CD4-positive, alpha-beta memory T cell (primary cell): ENCODE measurements at regions not wholly inside any gene's neighbourhood (a gene's known extent, or its start where the extent isn't known, plus 50 kb on each side); places are given as distances from the start of the nearest gene placed in this dataset.
"Not testable (repeated sequence)": the region's sequence is repeated elsewhere in the genome, so short reads cannot be mapped to it uniquely, and the experiment has no call there.

Experiments
- CTCF ChIA-PET: fragments of 350-600 bp; sonication (Branson Sonifier 250); formaldehyde crosslinking; loops from one replicate; lab custom pipeline; 2021; ENCODE audit warnings: inconsistent platforms; ENCODE audit not compliant: partially characterized antibody; lab: Charles Lee
- POLR2A ChIA-PET: fragments of 350-600 bp; sonication (Branson Sonifier 250); formaldehyde crosslinking; loops from one replicate; lab custom pipeline; 2021; ENCODE audit not compliant: partially characterized antibody; lab: Charles Lee
- DNase-seq, 5 donors: peaks; one replicate each; pipeline versions ENCODE4 v3.0.0 to v3.0.0-alpha.2; 2020 to 2022; ENCODE audit warnings: mixed read lengths in 1 of 5
- H3K27ac ChIP-seq: one replicate; pipeline ENCODE4 v1.7.0; 2013; ENCODE audit warnings: low read depth, low read length
- H3K27me3 ChIP-seq: 2 replicates; pipeline ENCODE4 v1.7.0; 2013; ENCODE audit warnings: mild to moderate bottlenecking, low read length, moderate library complexity; ENCODE audit not compliant: insufficient read depth
- H3K36me3 ChIP-seq: 2 replicates; pipeline ENCODE4 v1.7.0; 2013; ENCODE audit warnings: mild to moderate bottlenecking, low read length, moderate library complexity; ENCODE audit not compliant: insufficient read depth
- H3K4me1 ChIP-seq: 2 replicates; pipeline ENCODE4 v1.7.0; 2013; ENCODE audit warnings: mild to moderate bottlenecking, low read length, moderate library complexity; ENCODE audit not compliant: insufficient read depth
- H3K4me3 ChIP-seq, 2 donors: one replicate each; pipeline ENCODE4 v1.7.0; 2013; ENCODE audit warnings: low read length in 2 of 2, mild to moderate bottlenecking in 1 of 2
- H3K9me3 ChIP-seq, 2 donors: one replicate each; pipeline ENCODE4 v1.7.0; 2013; ENCODE audit warnings: low read length in 2 of 2, control low read depth in 1 of 2; ENCODE audit not compliant: control insufficient read depth in 1 of 2
- H3K27ac Mint-ChIP-seq, 7 donors: one replicate each; pipeline ENCODE4 v1.8.0; 2020 to 2021; ENCODE audit warnings: mixed read lengths in 7 of 7, mild to moderate bottlenecking in 6 of 7, inconsistent platforms in 3 of 7, moderate library complexity in 3 of 7
- H3K27me3 Mint-ChIP-seq, 2 donors: one replicate each; pipeline ENCODE4 v1.8.0; 2020 to 2021; ENCODE audit warnings: mixed read lengths in 2 of 2
- H3K36me3 Mint-ChIP-seq, 2 donors: one replicate each; pipeline ENCODE4 v1.8.0; 2020 to 2021; ENCODE audit warnings: mixed read lengths in 2 of 2, inconsistent platforms in 1 of 2, mild to moderate bottlenecking in 1 of 2
- H3K4me1 Mint-ChIP-seq, 4 donors: one replicate each; pipeline ENCODE4 v1.8.0; 2020 to 2021; ENCODE audit warnings: mixed read lengths in 4 of 4, mild to moderate bottlenecking in 1 of 4
- H3K4me3 Mint-ChIP-seq, 8 donors: one replicate each; pipeline ENCODE4 v1.8.0; 2020 to 2021; ENCODE audit warnings: mixed read lengths in 8 of 8, mild to moderate bottlenecking in 7 of 8, moderate library complexity in 6 of 8, inconsistent platforms in 3 of 8
- H3K9me3 Mint-ChIP-seq, 8 donors: one replicate each; pipeline ENCODE4 v1.8.0; 2020 to 2021; ENCODE audit warnings: mixed read lengths in 8 of 8, mild to moderate bottlenecking in 5 of 8, inconsistent platforms in 3 of 8, moderate library complexity in 1 of 8
- intact Hi-C: fragments of 100-400 bp; cut with micrococcal nuclease; formaldehyde crosslinking; loops from one replicate; pipeline ENCODE4 v1.15.1; 2023

DNA sequence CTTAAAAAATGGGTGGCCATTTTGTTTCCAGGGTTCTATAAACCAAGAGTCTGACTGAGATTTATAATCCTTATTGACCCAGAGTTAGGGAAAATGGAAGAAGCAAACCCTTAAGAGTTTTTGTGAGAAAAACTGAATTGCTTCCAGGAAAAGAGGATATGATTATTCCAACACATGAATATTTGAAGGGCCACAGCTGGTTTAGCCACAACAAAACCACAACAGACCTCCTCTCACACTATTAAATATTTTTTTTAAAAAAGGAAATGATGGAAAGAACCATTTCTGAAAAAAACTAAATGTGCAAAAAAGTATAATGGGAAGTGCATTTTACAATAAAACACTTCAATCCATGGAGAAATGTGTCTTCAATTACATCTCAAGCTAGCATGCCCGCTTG is 182.7 kb downstream of the ETAA1 start:
- ChIA-PET CTCF (no interaction called here), POLR2A (interaction anchor here (0.9 kb wide), 1 partner anchor 9 kb away, joined by 3 read pairs; no protein-coding TSS in a partner anchor)
- no peaks in the 10 kb centered on the region for H3K36me3 Mint-ChIP-seq
- H3K27me3 Mint-ChIP-seq = no peaks in the 10 kb centered on the region
- H3K4me1 ChIP-seq = no peaks in the 10 kb centered on the region
- intact Hi-C loops = no loop called here
- H3K9me3 ChIP-seq = peaks cover 0 to 3% of the 10 kb centered on the region in 2 donors
- H3K27ac ChIP-seq = no peak overlapping the region
- no peak overlapping the region for H3K4me3 Mint-ChIP-seq
- no peaks in the 10 kb centered on the region for H3K4me1 Mint-ChIP-seq
- H3K27me3 ChIP-seq = no peaks in the 10 kb centered on the region
- H3K27ac Mint-ChIP-seq = no peak overlapping the region
- H3K9me3 Mint-ChIP-seq = peaks cover 0 to 26% (median 22%) of the 10 kb centered on the region in 8 donors
- no peaks in the 10 kb centered on the region for H3K36me3 ChIP-seq
- no peak for DNase-seq
- no peak overlapping the region for H3K4me3 ChIP-seq

DNA sequence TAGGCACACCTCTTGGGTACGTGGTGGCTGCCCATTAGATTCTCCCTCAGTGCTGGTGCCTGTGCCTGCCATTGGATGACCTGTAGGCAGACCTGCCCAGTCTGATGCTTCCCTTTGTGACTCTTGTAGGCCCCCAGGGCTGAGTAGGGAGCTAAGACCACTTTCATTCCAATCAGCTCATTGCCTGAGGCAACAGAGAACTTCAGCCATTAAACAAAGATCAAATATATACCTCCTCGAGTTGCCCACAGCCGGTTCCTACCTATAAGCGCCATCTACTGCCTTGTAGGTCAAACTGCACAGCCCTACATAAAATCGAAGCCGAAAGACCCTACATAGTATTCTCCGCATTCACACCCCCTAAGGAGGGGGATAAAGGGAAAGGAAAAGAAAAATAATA is 184.6 kb downstream of the ETAA1 start:
- Histone ChIP-seq H3K4me1 (no peaks in the 10 kb centered on the region), H3K27me3 (no peaks in the 10 kb centered on the region), H3K9me3 (peaks cover 0 to 3% of the 10 kb centered on the region in 2 donors), H3K36me3 (no peaks in the 10 kb centered on the region), H3K4me3 (no peak overlapping the region), H3K27ac (no peak overlapping the region)
- ChIA-PET POLR2A (no interaction called here), CTCF (no interaction called here)
- Mint-ChIP-seq H3K27ac (no peak overlapping the region), H3K4me3 (no peak overlapping the region), H3K27me3 (no peaks in the 10 kb centered on the region), H3K4me1 (no peaks in the 10 kb centered on the region), H3K9me3 (peaks cover 5 to 42% (median 31%) of the 10 kb centered on the region in 8 donors), H3K36me3 (peaks cover 0 to 4% of the 10 kb centered on the region in 2 donors)
- intact Hi-C loops = no loop called here
- DNase-seq = no peak

DNA sequence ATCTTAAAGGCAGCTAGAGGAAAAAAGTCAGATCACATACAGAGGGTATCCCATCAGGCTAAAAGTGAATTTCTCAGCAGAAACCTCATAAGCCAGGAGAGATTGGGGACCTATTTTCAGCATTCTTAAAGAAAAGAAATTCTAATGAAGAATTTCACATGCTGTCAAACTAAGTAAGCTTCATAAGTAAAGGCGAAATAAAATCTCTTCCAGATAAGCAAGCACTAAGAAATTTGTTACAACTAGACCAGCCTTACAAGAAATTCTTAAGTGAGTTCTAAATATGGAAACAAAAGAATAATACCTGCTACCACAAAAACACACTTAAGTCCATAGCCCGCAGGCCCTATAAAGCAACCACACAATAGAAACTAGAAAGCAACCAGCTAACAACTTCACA is 186.1 kb downstream of the ETAA1 start:
- no peaks in the 10 kb centered on the region for H3K27me3 Mint-ChIP-seq
- Histone ChIP-seq H3K27me3 (no peaks in the 10 kb centered on the region), H3K9me3 (peaks cover 0 to 3% of the 10 kb centered on the region in 2 donors), H3K4me1 (no peaks in the 10 kb centered on the region), H3K27ac (no peak overlapping the region), H3K4me3 (no peak overlapping the region), H3K36me3 (no peaks in the 10 kb centered on the region)
- intact Hi-C loops = no loop called here
- H3K4me3 Mint-ChIP-seq = no peak overlapping the region
- DNase-seq = no peak
- no peak overlapping the region for H3K27ac Mint-ChIP-seq
- POLR2A ChIA-PET = no interaction called here
- H3K4me1 Mint-ChIP-seq = no peaks in the 10 kb centered on the region
- H3K9me3 Mint-ChIP-seq = peaks cover 8 to 42% (median 32%) of the 10 kb centered on the region in 8 donors
- CTCF ChIA-PET = no interaction called here
- H3K36me3 Mint-ChIP-seq = peaks cover 0 to 4% of the 10 kb centered on the region in 2 donors

DNA sequence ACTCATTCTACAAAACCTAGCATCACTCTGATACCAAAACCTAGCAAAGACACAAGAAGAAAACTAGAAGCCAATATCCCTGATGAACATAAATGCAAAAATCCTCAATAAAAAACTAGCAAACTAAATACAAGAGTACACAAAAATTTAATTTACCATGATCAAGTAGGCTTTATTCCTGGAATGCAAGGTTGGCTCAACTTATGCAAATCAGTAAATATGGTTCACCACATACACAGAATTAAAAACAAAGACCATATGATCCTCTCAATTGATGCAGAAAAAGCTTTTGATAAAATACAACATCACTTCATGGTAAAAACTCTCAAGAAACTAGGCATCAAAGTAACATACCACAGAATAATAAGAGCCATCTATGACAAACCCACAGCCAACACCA is 188.3 kb downstream of the ETAA1 start:
- Histone ChIP-seq H3K36me3 (no peaks in the 10 kb centered on the region), H3K27ac (no peak overlapping the region), H3K4me1 (no peaks in the 10 kb centered on the region), H3K9me3 (peaks cover 0 to 3% of the 10 kb centered on the region in 2 donors), H3K4me3 (no peak overlapping the region), H3K27me3 (no peaks in the 10 kb centered on the region)
- CTCF ChIA-PET = no interaction called here
- Mint-ChIP-seq H3K36me3 (peaks cover 0 to 4% of the 10 kb centered on the region in 2 donors), H3K9me3 (peaks cover 8 to 44% (median 35%) of the 10 kb centered on the region in 8 donors), H3K27me3 (no peaks in the 10 kb centered on the region), H3K27ac (no peak overlapping the region), H3K4me1 (no peaks in the 10 kb centered on the region), H3K4me3 (no peak overlapping the region)
- intact Hi-C loops = no loop called here
- POLR2A ChIA-PET = no interaction called here
- DNase-seq = no peak

- H3K4me3 Mint-ChIP-seq, CTCF ChIA-PET, intact Hi-C loops, H3K4me1 ChIP-seq, POLR2A ChIA-PET, H3K9me3 ChIP-seq, H3K4me1 Mint-ChIP-seq, H3K27ac ChIP-seq, H3K4me3 ChIP-seq, H3K27me3 Mint-ChIP-seq, DNase-seq, H3K27me3 ChIP-seq, H3K36me3 ChIP-seq, H3K36me3 Mint-ChIP-seq, H3K27ac Mint-ChIP-seq: not testable (repeated sequence)
- H3K9me3 Mint-ChIP-seq = peaks cover 9 to 53% (median 30%) of the 10 kb centered on the region in 8 donors
These were observed 192.0 kb downstream of the ETAA1 start for GRCh38 chr2:67589121-67589520.

DNA sequence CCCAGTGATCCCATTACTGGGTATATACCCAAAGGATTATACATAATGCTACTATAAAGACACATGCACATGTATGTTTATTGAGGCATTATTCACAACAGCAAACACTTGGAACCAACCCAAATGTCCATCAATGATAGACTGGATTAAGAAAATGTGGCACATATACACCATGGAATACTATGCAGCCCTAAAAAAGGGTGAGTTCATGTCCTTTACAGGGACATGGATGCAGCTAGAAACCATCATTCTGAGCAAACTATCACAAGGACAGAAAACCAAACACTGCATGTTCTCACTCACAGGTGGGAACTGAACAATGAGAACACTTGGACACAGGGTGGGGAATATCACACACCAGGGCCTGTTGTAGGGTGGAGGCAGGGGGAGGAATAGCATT is 197.4 kb downstream of the ETAA1 start:
- H3K4me3 Mint-ChIP-seq, H3K36me3 ChIP-seq, DNase-seq, intact Hi-C loops, H3K4me1 Mint-ChIP-seq, H3K9me3 ChIP-seq, H3K27ac Mint-ChIP-seq, H3K36me3 Mint-ChIP-seq, H3K4me1 ChIP-seq, H3K4me3 ChIP-seq, CTCF ChIA-PET, H3K27me3 ChIP-seq, H3K27me3 Mint-ChIP-seq, H3K27ac ChIP-seq, POLR2A ChIA-PET: not testable (repeated sequence)
- peaks cover 3 to 35% (median 18%) of the 10 kb centered on the region in 8 donors for H3K9me3 Mint-ChIP-seq

- H3K27me3 ChIP-seq = no peaks in the 10 kb centered on the region
- no peak for DNase-seq
- intact Hi-C loops = no loop called here
- no peak overlapping the region for H3K4me3 Mint-ChIP-seq
- H3K27ac Mint-ChIP-seq = no peak overlapping the region
- peaks cover 0 to 22% (median 12%) of the 10 kb centered on the region in 8 donors for H3K9me3 Mint-ChIP-seq
- H3K9me3 ChIP-seq = no peaks in the 10 kb centered on the region
- CTCF ChIA-PET = no interaction called here
- H3K4me3 ChIP-seq = no peak overlapping the region
- H3K27me3 Mint-ChIP-seq = no peaks in the 10 kb centered on the region
- no peaks in the 10 kb centered on the region for H3K36me3 ChIP-seq
- no peaks in the 10 kb centered on the region for H3K4me1 ChIP-seq
- no peaks in the 10 kb centered on the region for H3K36me3 Mint-ChIP-seq
- POLR2A ChIA-PET = no interaction called here
- no peaks in the 10 kb centered on the region for H3K4me1 Mint-ChIP-seq
- no peak overlapping the region for H3K27ac ChIP-seq
These were observed 199.7 kb downstream of the ETAA1 start for GRCh38 chr2:67596871-67597270.

- H3K4me3 Mint-ChIP-seq = no peak overlapping the region
- CTCF ChIA-PET = no interaction called here
- Histone ChIP-seq H3K9me3 (no peaks in the 10 kb centered on the region), H3K27me3 (no peaks in the 10 kb centered on the region), H3K27ac (no peak overlapping the region), H3K4me1 (no peaks in the 10 kb centered on the region), H3K4me3 (no peak overlapping the region), H3K36me3 (no peaks in the 10 kb centered on the region)
- H3K27me3 Mint-ChIP-seq = no peaks in the 10 kb centered on the region
- no peak overlapping the region for H3K27ac Mint-ChIP-seq
- H3K36me3 Mint-ChIP-seq = no peaks in the 10 kb centered on the region
- H3K9me3 Mint-ChIP-seq = peaks cover 0 to 11% (median 3%) of the 10 kb centered on the region in 8 donors
- DNase-seq = no peak
- no peaks in the 10 kb centered on the region for H3K4me1 Mint-ChIP-seq
- intact Hi-C loops = no loop called here
- POLR2A ChIA-PET = no interaction called here
These were observed 202.4 kb downstream of the ETAA1 start for GRCh38 chr2:67599561-67599960.
